ENCODE measurements at regions not wholly inside any gene's neighbourhood (a gene's known extent, or its start where the extent isn't known, plus 50 kb on each side); places are given as distances from the start of the nearest gene placed in this dataset.

- in situ Hi-C loops (cut with MboI; ENCODE audit: low pct_unique_long_range_greater_than_20kb, low sequenced_read_pairs, unreplicated experiment) = no loop called here
- DNase-seq (ENCODE audit: low spot score) = no peak
- no peak for TF ChIP-seq CTCF (IDR thresholded peaks at IDR 0.05; ENCODE audit: extremely low read depth, insufficient read depth, missing control alignments)
These were observed 571.9 kb downstream of the CPS1 start for GRCh38 chr2:211128287-211128686.

- in situ Hi-C loops (cut with MboI; ENCODE audit: low pct_unique_long_range_greater_than_20kb, low sequenced_read_pairs, unreplicated experiment) = no loop called here
- DNase-seq (ENCODE audit: low spot score) = no peak
- TF ChIP-seq CTCF (IDR thresholded peaks at IDR 0.05; ENCODE audit: extremely low read depth, insufficient read depth, missing control alignments) = no peak
These were observed 573.4 kb downstream of the CPS1 start for GRCh38 chr2:211129798-211130197.

GRCh38 chr2:211132046-211132445 lies 575.6 kb downstream of the CPS1 start:
- no peak for TF ChIP-seq CTCF (IDR thresholded peaks at IDR 0.05; ENCODE audit: extremely low read depth, insufficient read depth, missing control alignments)
- in situ Hi-C loops (cut with MboI; ENCODE audit: low pct_unique_long_range_greater_than_20kb, low sequenced_read_pairs, unreplicated experiment) = no loop called here
- DNase-seq (ENCODE audit: low spot score) = no peak

GRCh38 chr2:211132573-211132972 lies 576.2 kb downstream of the CPS1 start:
- no peak for DNase-seq (ENCODE audit: low spot score)
- no peak for TF ChIP-seq CTCF (IDR thresholded peaks at IDR 0.05; ENCODE audit: extremely low read depth, insufficient read depth, missing control alignments)
- in situ Hi-C loops (cut with MboI; ENCODE audit: low pct_unique_long_range_greater_than_20kb, low sequenced_read_pairs, unreplicated experiment) = no loop called here

- no peak for DNase-seq (ENCODE audit: low spot score)
- no peak for TF ChIP-seq CTCF (IDR thresholded peaks at IDR 0.05; ENCODE audit: extremely low read depth, insufficient read depth, missing control alignments)
- in situ Hi-C loops (cut with MboI; ENCODE audit: low pct_unique_long_range_greater_than_20kb, low sequenced_read_pairs, unreplicated experiment) = no loop called here
These were observed 577.4 kb downstream of the CPS1 start for GRCh38 chr2:211133766-211134165.

- no peak for DNase-seq (ENCODE audit: low spot score)
- in situ Hi-C loops (cut with MboI; ENCODE audit: low pct_unique_long_range_greater_than_20kb, low sequenced_read_pairs, unreplicated experiment) = no loop called here
- no peak for TF ChIP-seq CTCF (IDR thresholded peaks at IDR 0.05; ENCODE audit: extremely low read depth, insufficient read depth, missing control alignments)
These were observed 582.2 kb downstream of the CPS1 start for GRCh38 chr2:211138551-211138950.

GRCh38 chr2:211141646-211142045 lies 585.2 kb downstream of the CPS1 start:
- no peak for DNase-seq (ENCODE audit: low spot score)
- in situ Hi-C loops (cut with MboI; ENCODE audit: low pct_unique_long_range_greater_than_20kb, low sequenced_read_pairs, unreplicated experiment) = no loop called here
- TF ChIP-seq CTCF (IDR thresholded peaks at IDR 0.05; ENCODE audit: extremely low read depth, insufficient read depth, missing control alignments) = no peak
